ENCODE measurements at regions not wholly inside any gene's neighbourhood (a gene's known extent, or its start where the extent isn't known, plus 50 kb on each side); places are given as distances from the start of the nearest gene placed in this dataset.

GRCh38 chr9:82789155-82789824, 273.7 kb downstream of the RASEF start:
- TF ChIP-seq CTCF (IDR thresholded peaks at IDR 0.05; ENCODE audit: insufficient read depth, low read length, poor library complexity, severe bottlenecking) (no peak), EZH2phosphoT487 (conservative IDR thresholded peaks at IDR 0.05; ENCODE audit: low read length) (no peak)
